Ovary (tissue), 7 donors: ENCODE measurements at regions not wholly inside any gene's neighbourhood (a gene's known extent, or its start where the extent isn't known, plus 50 kb on each side); places are given as distances from the start of the nearest gene placed in this dataset.

Source experiments
- DNase-seq, 5 donors: peaks; one replicate each; pipeline ENCODE4 v3.0.0-alpha.2; 2019 to 2020
- H3K27ac ChIP-seq, 2 donors: fragments of 200-600 bp; one replicate each; pipeline versions ENCODE4 v1.5.1 to v1.8.0; 2019 to 2022
- H3K27me3 ChIP-seq: fragments of 200-600 bp; one replicate; pipeline ENCODE4 v1.8.0; 2022
- H3K36me3 ChIP-seq: fragments of 200-600 bp; sonication (generic); one replicate; pipeline ENCODE4 v1.5.1; 2019
- H3K4me1 ChIP-seq: one replicate; pipeline ENCODE4 v1.8.1; 2013; ENCODE audit warnings: mild to moderate bottlenecking, moderate library complexity; ENCODE audit not compliant: insufficient read depth
- H3K4me3 ChIP-seq: fragments of 200-600 bp; sonication (generic); one replicate; pipeline ENCODE4 v1.5.1; 2017
- H3K9me3 ChIP-seq, 2 donors: fragments of 200-600 bp in 1 of 2; sonication (generic) in 1 of 2; one replicate each; pipeline versions ENCODE4 v1.5.1 to v1.8.1; 2013 to 2019; ENCODE audit warnings: mild to moderate bottlenecking in 1 of 2, moderate library complexity in 1 of 2
- CTCF ChIP-seq, 3 donors: fragments of 450-650 bp in 2 of 3; fragments of 200-600 bp in 1 of 3; IDR thresholded peaks; one replicate each; pipeline versions ENCODE4 v1.5.1 to v1.8.0; 2016 to 2022; ENCODE audit warnings: antibody characterized with exemption in 3 of 3, mild to moderate bottlenecking in 1 of 3
- EP300 ChIP-seq: sonication (generic); formaldehyde crosslinking; IDR thresholded peaks from one replicate; pipeline ENCODE4 v1.6.1; 2017; ENCODE audit warnings: antibody characterized with exemption
- POLR2A ChIP-seq: fragments of 450-650 bp; IDR thresholded peaks from one replicate; pipeline ENCODE4 v1.6.1; 2017; ENCODE audit warnings: antibody characterized with exemption, mild to moderate bottlenecking, moderate library complexity
- WGBS, 3 donors: extraction: QIAGEN DNeasy Blood & Tissue Kit in 1 of 3; methylation state at CpG; one replicate each; pipeline versions ENCODE4 v1.1.5 to v1.1.7; 2013 to 2017; 5-methylcytosine and 5-hydroxymethylcytosine counted together
- intact Hi-C, 4 donors: fragments of 100-400 bp; cut with DNase I; formaldehyde crosslinking; loops; one replicate each; pipeline versions ENCODE4 v1.11.0 to v1.15.1; 2022 to 2023
- donor health status: DM: no; HTN: no; CAD: no; lungs with moderate emphysema.
- donor health status: DM: no; HTN: no; CAD: no.
- donor health status: Bipolar disorder and iron deficiency.
- donor health status: DM: no; HTN: no; CAD: no.
- donor health status: DM: yes; HTN: yes; CAD: no.

- Histone ChIP-seq H3K4me3 (no peak overlapping the region), H3K9me3 (no peaks in the 10 kb centered on the region), H3K27ac (no peak overlapping the region), H3K4me1 (no peaks in the 10 kb centered on the region), H3K27me3 (no peaks in the 10 kb centered on the region), H3K36me3 (no peaks in the 10 kb centered on the region)
- WGBS, 3 donors, result 59 to 77% (median 62%) methylated on average over 2 of the region's 2 CpGs
- no peak for DNase-seq
- TF ChIP-seq CTCF (IDR thresholded peaks at IDR 0.05) (no peak), EP300 (no peak), POLR2A (no peak)
- intact Hi-C loops, result no loop called here
Observed at GRCh38 chr3:194962056-194962455, 276.4 kb downstream of the FAM43A start.

GRCh38 chr3:194964809-194965208, 279.1 kb downstream of the FAM43A start:
- Histone ChIP-seq H3K27me3 (no peaks in the 10 kb centered on the region), H3K4me1 (no peaks in the 10 kb centered on the region), H3K9me3 (no peaks in the 10 kb centered on the region), H3K36me3 (no peaks in the 10 kb centered on the region), H3K27ac (no peak overlapping the region), H3K4me3 (no peak overlapping the region)
- 93 to 97% (median 93%) methylated on average over 3 of the region's 3 CpGs for WGBS, 3 donors
- TF ChIP-seq EP300 (no peak), POLR2A (no peak), CTCF (IDR thresholded peaks at IDR 0.05) (no peak)
- no peak for DNase-seq
- intact Hi-C loops, result no loop called here

- TF ChIP-seq EP300 (no peak), CTCF (IDR thresholded peaks at IDR 0.05) (no peak), POLR2A (no peak)
- Histone ChIP-seq H3K4me1 (no peaks in the 10 kb centered on the region), H3K9me3 (no peaks in the 10 kb centered on the region), H3K4me3 (no peak overlapping the region), H3K36me3 (no peaks in the 10 kb centered on the region), H3K27ac (no peak overlapping the region), H3K27me3 (no peaks in the 10 kb centered on the region)
- DNase-seq, result no peak
- 68 to 72% (median 70%) methylated on average over 17 of the region's 17 CpGs for WGBS, 3 donors
- intact Hi-C loops, result no loop called here
Observed at GRCh38 chr3:194967151-194968117, 281.8 kb downstream of the FAM43A start.

- TF ChIP-seq POLR2A (no peak), EP300 (no peak)
Observed at GRCh38 chr3:194970066-194970465, 284.4 kb downstream of the FAM43A start.

GRCh38 chr3:194971009-194971408, 285.3 kb downstream of the FAM43A start:
- H3K27me3 ChIP-seq, result no peaks in the 10 kb centered on the region
- DNase-seq, result no peak
- WGBS, 3 donors, result 69 to 76% (median 72%) methylated on average over 5 of the region's 5 CpGs
- TF ChIP-seq POLR2A (no peak), CTCF (IDR thresholded peaks at IDR 0.05) (no peak), EP300 (no peak)
- H3K4me1 ChIP-seq, result no peaks in the 10 kb centered on the region
- no peak overlapping the region for H3K27ac ChIP-seq
- no peaks in the 10 kb centered on the region for H3K9me3 ChIP-seq
- H3K4me3 ChIP-seq, result no peak overlapping the region
- H3K36me3 ChIP-seq, result no peaks in the 10 kb centered on the region
- intact Hi-C loops, result no loop called here

More at GRCh38 chr3:194970066-194970465, 284.4 kb downstream of the FAM43A start:
- DNase-seq, result no peak
- intact Hi-C loops, result no loop called here
- Histone ChIP-seq H3K9me3 (no peaks in the 10 kb centered on the region), H3K36me3 (no peaks in the 10 kb centered on the region), H3K4me3 (no peak overlapping the region), H3K4me1 (no peaks in the 10 kb centered on the region), H3K27me3 (no peaks in the 10 kb centered on the region), H3K27ac (no peak overlapping the region)
- WGBS, 3 donors, result 89 to 92% (median 90%) methylated on average over 4 of the region's 4 CpGs
